ENCODE measurements at regions not wholly inside any gene's neighbourhood (a gene's known extent, or its start where the extent isn't known, plus 50 kb on each side); places are given as distances from the start of the nearest gene placed in this dataset.
"Not testable (repeated sequence)": the region's sequence is repeated elsewhere in the genome, so short reads cannot be mapped to it uniquely, and the experiment has no call there.

DNA sequence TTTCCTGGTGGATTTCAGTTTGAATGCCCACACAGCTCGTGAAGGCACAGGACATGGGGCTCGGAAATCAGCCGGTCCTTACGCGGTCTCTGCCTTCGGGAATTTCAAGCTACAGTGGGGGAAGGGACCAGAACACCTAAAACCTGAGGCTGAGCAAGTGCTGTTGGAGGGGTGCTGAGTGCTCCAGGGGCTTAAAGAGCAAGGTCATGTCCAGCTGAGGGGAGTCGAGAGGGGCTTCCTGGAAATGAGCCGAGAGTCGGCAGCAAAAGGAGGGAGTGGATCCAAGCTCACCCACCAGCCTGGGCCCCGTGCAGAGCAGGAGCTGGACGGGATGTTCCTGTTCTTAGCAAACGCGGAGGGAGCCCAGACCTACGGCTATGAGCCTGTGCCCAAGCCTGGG lies 73.2 kb upstream of the RPL38 start:
- DNase-seq (ENCODE audit: low read depth), result no peak

GRCh38 chr17:74130841-74131240 lies 72.6 kb upstream of the RPL38 start:
- DNase-seq (ENCODE audit: low read depth), result no peak
- no peak overlapping the region for H3K4me3 ChIP-seq (ENCODE audit: low read depth, low read length)

More for the DNA sequence above, 73.2 kb upstream of the RPL38 start:
- H3K4me3 ChIP-seq (ENCODE audit: low read depth, low read length), result no peak overlapping the region

- H3K4me3 ChIP-seq (ENCODE audit: low read depth, low read length), result no peak overlapping the region
- DNase-seq (ENCODE audit: low read depth), result no peak
These were observed 71.1 kb upstream of the RPL38 start for GRCh38 chr17:74132354-74132753.

GRCh38 chr17:74133740-74134139 lies 69.7 kb upstream of the RPL38 start:
- no peak for DNase-seq (ENCODE audit: low read depth)
- H3K4me3 ChIP-seq (ENCODE audit: low read depth, low read length), result no peak overlapping the region

- H3K4me3 ChIP-seq (ENCODE audit: low read depth, low read length); DNase-seq (ENCODE audit: low read depth): not testable (repeated sequence)
These were observed 69.2 kb upstream of the RPL38 start for GRCh38 chr17:74134234-74134633.

GRCh38 chr17:74134991-74135390 lies 68.5 kb upstream of the RPL38 start:
- no peak for DNase-seq (ENCODE audit: low read depth)
- no peak overlapping the region for H3K4me3 ChIP-seq (ENCODE audit: low read depth, low read length)

- DNase-seq (ENCODE audit: low read depth), result no peak
- H3K4me3 ChIP-seq (ENCODE audit: low read depth, low read length), result no peak overlapping the region
These were observed 67.9 kb upstream of the RPL38 start for GRCh38 chr17:74135391-74136167.

GRCh38 chr17:74137416-74137815 lies 66.1 kb upstream of the RPL38 start:
- no peak overlapping the region for H3K4me3 ChIP-seq (ENCODE audit: low read depth, low read length)
- DNase-seq (ENCODE audit: low read depth), result no peak

- no peak for DNase-seq (ENCODE audit: low read depth)
These were observed 64.4 kb upstream of the RPL38 start for GRCh38 chr17:74139120-74139519.

DNA sequence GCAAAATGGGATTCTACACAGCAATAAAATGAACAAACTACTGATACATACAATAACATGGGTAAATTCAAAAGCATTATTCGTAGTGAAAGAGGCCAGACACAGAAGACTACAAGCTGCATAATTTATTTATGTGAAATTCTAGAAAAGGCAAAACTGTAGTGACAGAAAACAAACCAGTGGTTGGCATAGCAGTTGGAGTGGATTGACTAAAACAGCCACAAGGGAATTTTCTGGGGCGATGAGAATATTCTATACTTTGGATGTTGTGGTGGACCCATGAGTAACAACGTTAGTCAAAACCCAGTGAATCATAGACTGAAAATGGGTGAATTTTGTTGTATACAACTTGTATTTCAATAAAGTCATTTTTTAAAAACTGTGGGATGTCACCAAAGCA lies 63.2 kb upstream of the RPL38 start:
- no peak overlapping the region for H3K4me3 ChIP-seq (ENCODE audit: low read depth, low read length)
- no peak for DNase-seq (ENCODE audit: low read depth)

More at GRCh38 chr17:74139120-74139519, 64.4 kb upstream of the RPL38 start:
- no peak overlapping the region for H3K4me3 ChIP-seq (ENCODE audit: low read depth, low read length)

- no peak for DNase-seq (ENCODE audit: low read depth)
These were observed 61.9 kb upstream of the RPL38 start for GRCh38 chr17:74141612-74142011.

GRCh38 chr17:74143318-74143717 lies 60.2 kb upstream of the RPL38 start:
- not testable (repeated sequence) for H3K4me3 ChIP-seq (ENCODE audit: low read depth, low read length); DNase-seq (ENCODE audit: low read depth)

More at GRCh38 chr17:74141612-74142011, 61.9 kb upstream of the RPL38 start:
- H3K4me3 ChIP-seq (ENCODE audit: low read depth, low read length), result no peak overlapping the region

GRCh38 chr17:74145756-74146155 lies 57.7 kb upstream of the RPL38 start:
- H3K4me3 ChIP-seq (ENCODE audit: low read depth, low read length), result no peak overlapping the region
- DNase-seq (ENCODE audit: low read depth), result no peak

DNA sequence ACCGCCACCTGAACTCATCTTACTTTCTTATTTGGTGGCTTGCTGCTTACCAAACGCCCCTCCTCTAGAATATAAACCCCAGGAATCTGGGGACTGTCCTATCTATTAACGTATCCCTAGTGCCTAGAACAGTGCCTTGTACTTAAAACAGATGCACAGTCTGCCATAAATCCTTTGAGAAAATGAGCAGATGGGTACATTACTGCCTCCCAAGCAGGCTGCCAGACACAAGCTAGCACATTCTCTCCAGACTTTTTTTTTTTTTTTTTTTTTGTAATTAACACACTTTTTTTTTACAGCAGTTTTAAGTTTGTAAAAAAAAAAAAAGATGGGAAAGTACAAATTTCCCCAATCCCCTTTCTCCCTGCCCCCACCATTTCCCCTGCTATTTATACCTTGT lies 57.3 kb upstream of the RPL38 start:
- DNase-seq (ENCODE audit: low read depth), result no peak
- H3K4me3 ChIP-seq (ENCODE audit: low read depth, low read length), result no peak overlapping the region

DNA sequence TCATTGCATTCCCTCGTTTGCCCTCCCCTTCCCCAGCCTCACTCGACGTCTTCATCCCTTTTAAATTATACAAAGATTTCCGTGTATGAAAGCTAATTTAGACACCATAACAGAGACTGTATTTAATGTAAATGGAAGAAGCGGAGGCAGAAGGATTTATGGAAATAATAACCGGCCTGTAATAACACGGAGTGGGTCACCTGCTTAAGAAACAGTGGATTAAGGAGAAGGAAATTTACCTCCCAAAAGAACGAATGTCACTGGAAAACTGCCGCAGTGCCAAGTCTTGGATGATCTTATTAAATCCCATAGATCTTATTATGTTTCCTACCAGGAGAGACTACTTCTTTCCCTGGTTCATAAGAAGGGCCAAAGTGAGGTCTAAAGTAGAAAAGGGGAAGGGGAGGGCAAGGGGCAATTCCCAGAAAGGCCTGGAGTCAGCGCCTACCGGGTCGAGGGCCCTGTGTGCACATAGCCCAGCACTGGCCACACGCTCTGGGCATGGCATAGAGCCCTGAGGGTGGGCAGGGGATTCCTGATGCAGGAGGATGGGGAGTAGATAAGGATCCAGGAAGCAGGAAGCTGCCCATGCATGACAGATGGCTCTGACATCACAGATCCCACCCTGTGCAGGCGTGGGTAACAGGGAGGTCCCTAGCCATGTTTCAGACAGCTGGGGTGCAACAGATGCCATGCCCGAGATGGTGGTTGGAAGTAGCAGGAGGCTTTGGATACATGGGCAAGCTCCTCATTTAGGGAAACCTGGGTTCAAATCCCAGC lies 56.2 kb upstream of the RPL38 start:
- DNase-seq (ENCODE audit: low read depth), result no peak
- no peak overlapping the region for H3K4me3 ChIP-seq (ENCODE audit: low read depth, low read length)

DNA sequence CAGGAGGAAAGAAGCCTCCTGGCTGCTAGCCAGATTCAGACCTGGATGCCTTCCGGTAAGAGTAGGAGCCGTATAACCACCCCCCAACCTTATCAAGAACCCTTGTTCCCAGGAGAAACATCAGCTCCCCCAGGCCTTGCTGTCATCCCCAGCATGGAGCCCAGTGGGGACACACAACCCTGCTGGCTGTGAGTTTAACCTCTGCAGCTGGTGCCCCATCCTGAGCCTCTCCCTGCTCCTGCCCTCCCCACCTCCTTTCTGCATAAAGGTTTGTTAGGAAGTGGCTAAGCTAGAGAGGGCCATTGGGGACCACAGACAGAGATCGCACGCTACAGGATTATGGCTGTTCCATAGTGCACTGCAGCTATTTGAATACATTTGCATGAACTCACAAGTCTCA lies 55.5 kb upstream of the RPL38 start:
- no peak for DNase-seq (ENCODE audit: low read depth)
- H3K4me3 ChIP-seq (ENCODE audit: low read depth, low read length), result no peak overlapping the region

DNA sequence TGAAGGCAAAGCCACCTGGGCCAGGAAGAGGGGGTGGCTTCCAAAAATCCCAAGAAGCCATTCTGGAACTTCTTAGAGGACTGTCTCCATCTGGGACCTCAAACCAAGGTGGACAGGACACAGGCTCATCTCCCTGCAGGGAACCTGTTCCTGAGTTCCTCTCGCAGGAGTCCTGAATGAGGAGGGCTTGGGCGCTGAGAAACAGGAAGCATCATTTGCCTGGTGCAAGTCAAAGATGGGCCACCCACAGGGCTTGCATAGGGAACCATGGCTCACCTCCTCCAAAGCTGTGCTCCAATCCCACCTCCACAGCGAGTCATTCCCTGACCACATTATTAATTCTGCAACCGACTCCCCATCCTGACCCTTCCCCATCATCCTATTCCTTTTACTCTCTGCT lies 55.0 kb upstream of the RPL38 start:
- DNase-seq (ENCODE audit: low read depth), result no peak
- H3K4me3 ChIP-seq (ENCODE audit: low read depth, low read length), result no peak overlapping the region

GRCh38 chr17:74148901-74149596 lies 54.4 kb upstream of the RPL38 start:
- no peak overlapping the region for H3K4me3 ChIP-seq (ENCODE audit: low read depth, low read length)
- DNase-seq (ENCODE audit: low read depth), result no peak

- no peak overlapping the region for H3K4me3 ChIP-seq (ENCODE audit: low read depth, low read length)
- no peak for DNase-seq (ENCODE audit: low read depth)
These were observed 53.7 kb upstream of the RPL38 start for GRCh38 chr17:74149597-74150427.
